GM12878 (cell line): ENCODE measurements at regions not wholly inside any gene's neighbourhood (a gene's known extent, or its start where the extent isn't known, plus 50 kb on each side); places are given as distances from the start of the nearest gene placed in this dataset.

Experiments used
- ASH2L ChIP-seq: fragments of 300-600, 200-600 bp; sonication (generic); IDR thresholded peaks from 2 replicates; pipeline ENCODE4 v1.6.1; 2017; ENCODE audit warnings: low read depth, mild to moderate bottlenecking, borderline replicate concordance
- BACH1 ChIP-seq: fragments of 450-650 bp; IDR thresholded peaks from 2 replicates; pipeline ENCODE4 v1.6.1; 2017; ENCODE audit warnings: mild to moderate bottlenecking, borderline replicate concordance
- BHLHE40 ChIP-seq, 2 experiments: fragments of 450-650 bp in 1 of 2; IDR thresholded peaks; 2 replicates each; pipeline ENCODE4 v1.6.1; 2011 to 2017; ENCODE audit warnings: low read depth in 2 of 2, borderline replicate concordance in 1 of 2, improper control_type of control experiment in 1 of 2, low read length in 1 of 2, mild to moderate bottlenecking in 1 of 2
- BMI1 ChIP-seq: fragments of 450-650 bp; IDR thresholded peaks from 2 replicates; pipeline ENCODE4 v1.6.1; 2016; ENCODE audit warnings: mild to moderate bottlenecking, moderate library complexity, borderline replicate concordance
- BRCA1 ChIP-seq: IDR thresholded peaks from 2 replicates; pipeline ENCODE4 v1.6.1; 2011; ENCODE audit warnings: low read depth, low read length, improper control_type of control experiment
- HDAC2 ChIP-seq: fragments of 200-600 bp; sonication (generic); IDR thresholded peaks from 2 replicates; pipeline ENCODE4 v1.6.1; 2017
- HDAC6 ChIP-seq: fragments of 200-600 bp; sonication (generic); IDR thresholded peaks from one replicate; pipeline ENCODE4 v1.8.0; 2017; ENCODE audit warnings: antibody characterized with exemption; ENCODE audit not compliant: unreplicated experiment
- HDGF ChIP-seq: fragments of 450-650 bp; IDR thresholded peaks from 2 replicates; pipeline ENCODE4 v1.6.1; 2016; ENCODE audit warnings: antibody characterized with exemption
- KAT2A ChIP-seq: conservative IDR thresholded peaks from 2 replicates; pipeline ENCODE4 v1.6.1; 2011; ENCODE audit warnings: low read depth, low read length; ENCODE audit not compliant: control insufficient read depth
- KDM1A ChIP-seq: fragments of 200-600 bp; sonication (generic); IDR thresholded peaks from 2 replicates; pipeline ENCODE4 v1.6.1; 2016; ENCODE audit warnings: borderline replicate concordance
- MYB ChIP-seq: fragments of 150-350 bp; IDR thresholded peaks from 2 replicates; pipeline ENCODE4 v1.6.1; 2014; ENCODE audit warnings: mild to moderate bottlenecking, low read depth, low read length, borderline replicate concordance
- NBN ChIP-seq: fragments of 450-650 bp; IDR thresholded peaks from 2 replicates; pipeline ENCODE4 v1.6.1; 2016
- NFXL1 ChIP-seq: fragments of 450-650 bp; IDR thresholded peaks from 2 replicates; pipeline ENCODE4 v1.6.1; 2017; ENCODE audit warnings: antibody characterized with exemption, mild to moderate bottlenecking, borderline replicate concordance
- NRF1 ChIP-seq: conservative IDR thresholded peaks from 2 replicates; pipeline ENCODE4 v1.6.1; 2011; ENCODE audit warnings: mild to moderate bottlenecking, low read depth, low read length, improper control_type of control experiment
- POLR2AphosphoS5 ChIP-seq: IDR thresholded peaks from 2 replicates; pipeline ENCODE4 v1.6.1; 2011; ENCODE audit warnings: mild to moderate bottlenecking, low read length, inconsistent platforms
- RCOR1 ChIP-seq: conservative IDR thresholded peaks from 2 replicates; pipeline ENCODE4 v1.6.1; 2012; ENCODE audit warnings: low read depth, low read length, improper control_type of control experiment
- RUNX3 ChIP-seq: IDR thresholded peaks from 2 replicates; pipeline ENCODE4 v1.6.1; 2012; ENCODE audit warnings: low read length, inconsistent platforms
- SIN3A ChIP-seq: IDR thresholded peaks from 2 replicates; pipeline ENCODE4 v1.6.1; 2012; ENCODE audit warnings: low read depth, low read length, improper control_type of control experiment
- TAF1 ChIP-seq: IDR thresholded peaks from 2 replicates; pipeline ENCODE4 v1.6.1; 2011; ENCODE audit warnings: mild to moderate bottlenecking, low read depth, low read length, borderline replicate concordance
- TARDBP ChIP-seq: IDR thresholded peaks from 2 replicates; pipeline ENCODE4 v1.6.1; 2016; ENCODE audit warnings: borderline replicate concordance
- TF ChIP-seq, protein P1 (sequence below): fragments of 450-650 bp; IDR thresholded peaks from 2 replicates; pipeline ENCODE4 v1.6.1; 2017; ENCODE audit warnings: low read depth, mild to moderate bottlenecking, moderate library complexity
- TF ChIP-seq, protein P2 (sequence below): fragments of 450-650 bp; formaldehyde crosslinking; IDR thresholded peaks from 2 replicates; pipeline ENCODE4 v1.5.0; 2022; ENCODE audit warnings: mild to moderate bottlenecking, missing genetic modification characterization
- TF ChIP-seq, protein P3 (sequence below): fragments of 450-650 bp; conservative IDR thresholded peaks from 2 replicates; pipeline ENCODE4 v1.6.1; 2017; ENCODE audit warnings: mild to moderate bottlenecking, moderate library complexity
- TF ChIP-seq, protein P4 (sequence below): fragments of 450-650 bp; IDR thresholded peaks from 2 replicates; pipeline ENCODE4 v1.6.1; 2017; ENCODE audit warnings: borderline replicate concordance

DNA sequence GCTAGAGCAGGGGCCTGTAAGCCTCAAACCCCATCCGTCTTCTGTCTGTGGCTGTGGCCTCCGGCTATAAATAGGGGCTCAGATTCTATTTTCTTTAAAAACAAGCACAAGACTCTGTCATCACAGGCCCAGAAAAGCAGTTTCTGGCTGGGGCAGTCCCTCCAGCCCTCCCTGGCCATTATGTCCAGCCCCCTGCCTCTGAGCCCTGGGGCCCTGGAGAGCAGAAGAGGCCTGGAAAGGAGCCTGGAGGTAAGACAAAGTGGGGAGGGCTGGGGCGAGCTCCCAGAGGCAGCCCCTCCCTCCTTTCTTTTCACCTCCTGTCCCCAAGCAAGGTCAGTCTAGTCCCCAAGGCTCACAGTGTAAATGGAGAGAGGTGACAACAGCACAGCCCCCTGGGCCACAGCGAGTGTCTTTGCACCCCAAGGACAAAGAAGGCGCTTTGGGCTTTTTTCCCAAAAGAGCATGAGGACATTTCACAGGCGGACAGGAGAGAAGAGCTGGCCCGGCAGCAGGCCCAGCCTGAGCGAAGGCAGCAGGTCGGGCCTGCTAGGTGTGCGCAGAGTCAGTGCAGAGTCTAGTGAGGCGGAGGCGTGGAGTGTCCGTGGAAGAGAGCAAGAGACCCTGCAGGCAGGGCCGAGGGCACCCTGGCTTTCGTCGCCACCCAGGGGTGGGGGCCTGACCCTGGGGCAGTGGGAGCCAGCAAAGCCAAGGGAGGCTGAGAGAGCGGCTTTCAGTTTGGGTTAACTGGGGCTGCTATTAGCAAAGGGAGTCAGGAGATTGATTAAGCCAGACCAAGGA is 188.3 kb downstream of the TBC1D2B start (continued):
- TF ChIP-seq, protein P1, sequence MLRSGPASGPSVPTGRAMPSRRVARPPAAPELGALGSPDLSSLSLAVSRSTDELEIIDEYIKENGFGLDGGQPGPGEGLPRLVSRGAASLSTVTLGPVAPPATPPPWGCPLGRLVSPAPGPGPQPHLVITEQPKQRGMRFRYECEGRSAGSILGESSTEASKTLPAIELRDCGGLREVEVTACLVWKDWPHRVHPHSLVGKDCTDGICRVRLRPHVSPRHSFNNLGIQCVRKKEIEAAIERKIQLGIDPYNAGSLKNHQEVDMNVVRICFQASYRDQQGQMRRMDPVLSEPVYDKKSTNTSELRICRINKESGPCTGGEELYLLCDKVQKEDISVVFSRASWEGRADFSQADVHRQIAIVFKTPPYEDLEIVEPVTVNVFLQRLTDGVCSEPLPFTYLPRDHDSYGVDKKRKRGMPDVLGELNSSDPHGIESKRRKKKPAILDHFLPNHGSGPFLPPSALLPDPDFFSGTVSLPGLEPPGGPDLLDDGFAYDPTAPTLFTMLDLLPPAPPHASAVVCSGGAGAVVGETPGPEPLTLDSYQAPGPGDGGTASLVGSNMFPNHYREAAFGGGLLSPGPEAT, result peak; percentile 45; the same call in 1 of the 2 replicates
- TF ChIP-seq, protein P2, sequence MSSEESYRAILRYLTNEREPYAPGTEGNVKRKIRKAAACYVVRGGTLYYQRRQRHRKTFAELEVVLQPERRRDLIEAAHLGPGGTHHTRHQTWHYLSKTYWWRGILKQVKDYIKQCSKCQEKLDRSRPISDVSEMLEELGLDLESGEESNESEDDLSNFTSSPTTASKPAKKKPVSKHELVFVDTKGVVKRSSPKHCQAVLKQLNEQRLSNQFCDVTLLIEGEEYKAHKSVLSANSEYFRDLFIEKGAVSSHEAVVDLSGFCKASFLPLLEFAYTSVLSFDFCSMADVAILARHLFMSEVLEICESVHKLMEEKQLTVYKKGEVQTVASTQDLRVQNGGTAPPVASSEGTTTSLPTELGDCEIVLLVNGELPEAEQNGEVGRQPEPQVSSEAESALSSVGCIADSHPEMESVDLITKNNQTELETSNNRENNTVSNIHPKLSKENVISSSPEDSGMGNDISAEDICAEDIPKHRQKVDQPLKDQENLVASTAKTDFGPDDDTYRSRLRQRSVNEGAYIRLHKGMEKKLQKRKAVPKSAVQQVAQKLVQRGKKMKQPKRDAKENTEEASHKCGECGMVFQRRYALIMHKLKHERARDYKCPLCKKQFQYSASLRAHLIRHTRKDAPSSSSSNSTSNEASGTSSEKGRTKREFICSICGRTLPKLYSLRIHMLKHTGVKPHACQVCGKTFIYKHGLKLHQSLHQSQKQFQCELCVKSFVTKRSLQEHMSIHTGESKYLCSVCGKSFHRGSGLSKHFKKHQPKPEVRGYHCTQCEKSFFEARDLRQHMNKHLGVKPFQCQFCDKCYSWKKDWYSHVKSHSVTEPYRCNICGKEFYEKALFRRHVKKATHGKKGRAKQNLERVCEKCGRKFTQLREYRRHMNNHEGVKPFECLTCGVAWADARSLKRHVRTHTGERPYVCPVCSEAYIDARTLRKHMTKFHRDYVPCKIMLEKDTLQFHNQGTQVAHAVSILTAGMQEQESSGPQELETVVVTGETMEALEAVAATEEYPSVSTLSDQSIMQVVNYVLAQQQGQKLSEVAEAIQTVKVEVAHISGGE, result no peak
- TF ChIP-seq BRCA1 (no peak), NFXL1 (no peak), POLR2AphosphoS5 (no peak), TAF1 (no peak), HDGF (peak; percentile 27; the same call in 1 of the 2 replicates), KDM1A (no peak), NBN (peak; percentile 79), SIN3A (no peak), KAT2A (no peak), ASH2L (no peak), TARDBP (no peak), BHLHE40 (IDR thresholded peaks at IDR 0.05; ENCODE audit: borderline replicate concordance in 1 of 2, low read depth in 2 of 2, low read length in 1 of 2) (peak in 1 of 2 experiments; percentile 38; a peak in 1 of 4 replicates), RUNX3 (no peak), HDAC6 (no peak), NRF1 (no peak), BMI1 (no peak), RCOR1 (no peak), HDAC2 (no peak), BACH1 (no peak), MYB (no peak)
- TF ChIP-seq, protein P3, sequence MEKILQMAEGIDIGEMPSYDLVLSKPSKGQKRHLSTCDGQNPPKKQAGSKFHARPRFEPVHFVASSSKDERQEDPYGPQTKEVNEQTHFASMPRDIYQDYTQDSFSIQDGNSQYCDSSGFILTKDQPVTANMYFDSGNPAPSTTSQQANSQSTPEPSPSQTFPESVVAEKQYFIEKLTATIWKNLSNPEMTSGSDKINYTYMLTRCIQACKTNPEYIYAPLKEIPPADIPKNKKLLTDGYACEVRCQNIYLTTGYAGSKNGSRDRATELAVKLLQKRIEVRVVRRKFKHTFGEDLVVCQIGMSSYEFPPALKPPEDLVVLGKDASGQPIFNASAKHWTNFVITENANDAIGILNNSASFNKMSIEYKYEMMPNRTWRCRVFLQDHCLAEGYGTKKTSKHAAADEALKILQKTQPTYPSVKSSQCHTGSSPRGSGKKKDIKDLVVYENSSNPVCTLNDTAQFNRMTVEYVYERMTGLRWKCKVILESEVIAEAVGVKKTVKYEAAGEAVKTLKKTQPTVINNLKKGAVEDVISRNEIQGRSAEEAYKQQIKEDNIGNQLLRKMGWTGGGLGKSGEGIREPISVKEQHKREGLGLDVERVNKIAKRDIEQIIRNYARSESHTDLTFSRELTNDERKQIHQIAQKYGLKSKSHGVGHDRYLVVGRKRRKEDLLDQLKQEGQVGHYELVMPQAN, result no peak
- TF ChIP-seq, protein P4, sequence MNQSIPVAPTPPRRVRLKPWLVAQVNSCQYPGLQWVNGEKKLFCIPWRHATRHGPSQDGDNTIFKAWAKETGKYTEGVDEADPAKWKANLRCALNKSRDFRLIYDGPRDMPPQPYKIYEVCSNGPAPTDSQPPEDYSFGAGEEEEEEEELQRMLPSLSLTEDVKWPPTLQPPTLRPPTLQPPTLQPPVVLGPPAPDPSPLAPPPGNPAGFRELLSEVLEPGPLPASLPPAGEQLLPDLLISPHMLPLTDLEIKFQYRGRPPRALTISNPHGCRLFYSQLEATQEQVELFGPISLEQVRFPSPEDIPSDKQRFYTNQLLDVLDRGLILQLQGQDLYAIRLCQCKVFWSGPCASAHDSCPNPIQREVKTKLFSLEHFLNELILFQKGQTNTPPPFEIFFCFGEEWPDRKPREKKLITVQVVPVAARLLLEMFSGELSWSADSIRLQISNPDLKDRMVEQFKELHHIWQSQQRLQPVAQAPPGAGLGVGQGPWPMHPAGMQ, result no peak
